Right lobe of liver (tissue), 4 donors: ENCODE measurements at regions not wholly inside any gene's neighbourhood (a gene's known extent, or its start where the extent isn't known, plus 50 kb on each side); places are given as distances from the start of the nearest gene placed in this dataset.

Experiments
- CTCF ChIP-seq, 4 donors: fragments of 200-600 bp in 3 of 4; fragments of 450-650 bp in 1 of 4; IDR thresholded peaks; one replicate each; pipeline versions ENCODE4 v1.5.1 to v1.8.0; 2016 to 2022; ENCODE audit warnings: antibody characterized with exemption in 4 of 4, mild to moderate bottlenecking in 2 of 4
- POLR2A ChIP-seq: fragments of 450-650 bp; IDR thresholded peaks from one replicate; pipeline ENCODE4 v1.6.1; 2017; ENCODE audit warnings: antibody characterized with exemption, mild to moderate bottlenecking
- donor health status: DM: no; HTN: no; CAD: no.
- donor health status: DM: no; HTN: no; CAD: no.
- donor health status: DM: no; HTN: yes; CAD: no.

- TF ChIP-seq CTCF (IDR thresholded peaks at IDR 0.05) (no peak), POLR2A (no peak)
Observed at GRCh38 chr16:5325932-5326331, 228.3 kb upstream of the EEF2KMT start.
